Activated CD8-positive, alpha-beta memory T cell treated with anti-CD3 and anti-CD28 coated beads, Interleukin-2, amount 50 U/mL, for 24 hours (primary cell): ENCODE measurements at regions not wholly inside any gene's neighbourhood (a gene's known extent, or its start where the extent isn't known, plus 50 kb on each side); places are given as distances from the start of the nearest gene placed in this dataset.
A peak's percentile ranks its signal among the peaks of the same experiment; 100 is the strongest.
"Not testable (repeated sequence)": the region's sequence is repeated elsewhere in the genome, so short reads cannot be mapped to it uniquely, and the experiment has no call there.

Experiments
- DNase-seq: peaks from one replicate; pipeline ENCODE4 v3.0.0-alpha.2; 2020; ENCODE audit errors: extremely low read depth

DNA sequence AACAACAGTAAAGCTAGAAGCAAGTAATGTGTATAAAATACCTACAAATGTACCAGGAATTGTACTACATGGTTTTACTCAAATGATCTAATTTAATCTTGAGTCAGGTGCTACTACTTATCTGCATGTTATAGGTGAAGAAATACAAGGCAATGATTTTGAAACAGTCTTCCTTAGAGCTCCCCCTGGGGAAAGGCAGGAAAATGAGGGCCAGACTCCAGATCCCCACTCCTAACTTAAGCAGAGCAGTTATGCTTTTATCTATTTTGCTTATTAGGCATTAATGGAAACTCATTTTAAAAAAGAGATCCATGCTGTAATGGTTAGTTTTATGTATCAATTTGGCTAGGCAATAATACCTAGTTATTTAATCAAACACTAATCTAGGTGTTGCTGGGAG is 109.3 kb upstream of the CPSF6 start:
- no peak for DNase-seq

DNA sequence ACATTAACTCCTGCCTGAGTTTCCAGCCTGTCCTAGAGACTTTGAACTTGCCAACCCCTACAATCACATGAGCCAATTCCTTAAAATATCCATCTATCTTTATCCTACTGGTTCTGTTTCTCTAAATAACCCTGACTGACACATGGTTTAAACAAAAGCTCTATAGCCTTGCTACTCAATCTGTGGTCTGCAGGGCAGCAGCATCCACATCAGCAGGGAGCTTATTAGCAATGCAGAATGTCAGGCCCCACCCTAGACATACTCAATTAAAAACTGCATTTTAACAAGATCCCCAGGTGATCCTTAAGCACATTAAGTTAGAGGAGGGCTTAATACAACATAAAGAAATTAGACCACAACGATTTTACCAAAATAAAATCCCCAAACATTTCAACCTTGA is 108.3 kb upstream of the CPSF6 start:
- no peak for DNase-seq

DNA sequence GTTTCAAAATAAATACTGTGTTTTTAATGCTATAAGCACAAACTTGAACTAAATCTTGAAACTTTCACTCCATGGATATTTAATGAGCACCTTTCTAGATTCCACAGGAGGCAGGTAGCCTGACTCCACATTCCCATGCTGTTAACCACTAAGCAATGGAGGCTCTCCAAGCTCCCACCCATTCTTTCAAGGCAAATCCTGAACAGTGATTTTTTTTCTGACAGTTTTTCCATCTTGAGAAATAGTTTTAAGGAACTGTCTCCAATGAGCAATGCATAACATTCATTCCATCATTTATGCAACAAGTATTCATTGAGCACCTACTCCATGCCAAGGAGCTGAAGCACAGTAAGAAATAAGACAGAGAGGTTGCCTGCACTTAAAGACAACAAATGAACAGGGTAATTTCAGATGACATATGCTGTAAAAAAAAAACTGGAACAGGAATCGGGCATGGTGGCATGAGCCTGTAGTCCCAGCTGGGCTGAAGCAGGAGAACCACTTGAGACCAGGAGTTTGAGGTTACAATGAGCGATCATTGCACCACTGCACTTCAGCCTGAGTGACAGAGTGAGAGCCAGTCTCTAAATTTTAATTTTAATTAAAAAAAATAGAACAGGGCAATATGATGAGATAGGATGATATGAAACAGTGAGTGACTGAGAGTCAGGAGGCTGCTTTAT is 102.3 kb upstream of the CPSF6 start:
- no peak for DNase-seq

DNA sequence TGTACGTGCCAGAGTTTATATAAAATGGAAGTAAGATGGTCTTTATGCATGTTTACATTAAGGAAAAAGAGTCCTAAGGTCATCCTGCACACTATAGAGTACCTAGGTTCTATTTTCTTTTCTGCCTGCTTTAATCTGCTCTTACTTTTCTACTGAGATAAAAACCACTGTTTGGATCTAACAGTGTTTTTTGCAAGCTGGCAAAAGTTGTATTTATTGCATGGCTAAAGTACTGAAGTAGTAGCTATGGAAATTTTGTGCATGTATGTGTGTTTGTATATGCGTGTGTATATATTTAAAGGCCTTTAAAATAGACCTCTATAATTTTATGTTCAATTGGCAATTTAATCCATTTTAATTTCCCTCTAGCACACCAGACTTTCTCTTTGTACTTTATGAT is 98.3 kb upstream of the CPSF6 start:
- DNase-seq, result no peak

DNA sequence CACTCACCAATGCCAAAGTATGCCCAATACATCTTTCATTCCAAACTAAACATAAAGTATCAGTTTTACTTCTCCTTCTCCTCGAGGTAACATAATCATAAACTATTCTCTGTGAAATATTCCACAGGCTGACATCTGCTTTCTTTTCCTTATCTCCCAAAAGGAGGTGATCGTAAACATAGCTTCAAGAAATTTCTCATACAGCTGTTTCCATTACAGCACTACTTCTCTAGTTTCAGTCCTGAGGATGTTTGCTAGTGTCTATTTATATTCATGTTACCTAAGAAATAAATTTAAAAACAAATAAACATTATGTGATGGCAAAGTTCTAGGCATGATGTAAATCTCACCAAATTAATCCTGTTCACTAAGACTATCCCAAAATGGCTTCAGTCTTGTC is 90.1 kb upstream of the CPSF6 start:
- DNase-seq, result no peak

DNA sequence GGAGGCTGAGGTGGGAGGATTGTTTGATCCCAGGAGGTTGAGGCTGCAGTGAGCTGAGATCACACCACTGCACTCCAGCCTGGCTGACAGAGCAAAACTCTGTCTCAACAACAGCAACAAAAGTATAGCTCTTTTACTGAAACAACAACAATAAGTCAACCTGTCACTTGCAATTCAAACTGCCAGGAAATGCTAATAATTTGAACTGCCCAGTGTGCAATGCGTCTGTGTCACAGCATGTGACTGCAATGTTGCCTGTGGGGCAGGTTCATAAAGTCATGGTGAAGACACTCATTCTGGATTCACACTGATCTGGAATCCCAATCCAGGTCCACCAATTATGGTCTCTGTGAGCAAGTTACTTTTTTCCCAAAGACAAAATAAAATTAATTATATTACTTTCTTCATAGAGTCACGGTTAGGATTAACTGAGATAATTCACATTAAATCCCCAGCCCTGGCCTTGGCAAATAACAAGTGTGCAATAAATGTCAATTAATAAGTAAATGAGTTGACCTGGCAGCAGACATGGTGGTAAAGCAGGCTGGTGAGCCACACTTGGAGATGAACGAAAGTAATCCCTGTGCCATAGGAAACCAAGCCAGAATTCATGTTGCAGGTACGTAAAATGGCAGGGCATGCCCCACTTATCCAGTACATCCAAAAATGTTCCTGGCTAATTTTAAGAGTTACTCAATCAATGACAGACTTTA is 89.1 kb upstream of the CPSF6 start:
- no peak for DNase-seq

DNA sequence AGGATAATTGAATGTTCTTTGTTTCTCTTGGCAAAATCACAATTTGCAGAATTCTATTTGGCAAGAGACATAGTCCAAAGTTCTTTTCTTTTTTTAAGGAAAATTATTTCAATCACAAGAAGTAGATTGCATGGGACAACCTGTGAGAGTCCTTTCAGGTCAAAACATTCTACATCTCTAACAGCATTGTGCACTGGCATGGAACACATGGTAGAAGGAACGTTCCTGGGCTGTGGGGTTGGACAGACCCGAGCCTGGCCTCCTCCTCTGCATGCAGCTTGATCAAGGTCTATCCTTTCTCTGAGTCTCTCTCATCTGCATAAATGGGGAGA is 88.6 kb upstream of the CPSF6 start:
- no peak for DNase-seq

DNA sequence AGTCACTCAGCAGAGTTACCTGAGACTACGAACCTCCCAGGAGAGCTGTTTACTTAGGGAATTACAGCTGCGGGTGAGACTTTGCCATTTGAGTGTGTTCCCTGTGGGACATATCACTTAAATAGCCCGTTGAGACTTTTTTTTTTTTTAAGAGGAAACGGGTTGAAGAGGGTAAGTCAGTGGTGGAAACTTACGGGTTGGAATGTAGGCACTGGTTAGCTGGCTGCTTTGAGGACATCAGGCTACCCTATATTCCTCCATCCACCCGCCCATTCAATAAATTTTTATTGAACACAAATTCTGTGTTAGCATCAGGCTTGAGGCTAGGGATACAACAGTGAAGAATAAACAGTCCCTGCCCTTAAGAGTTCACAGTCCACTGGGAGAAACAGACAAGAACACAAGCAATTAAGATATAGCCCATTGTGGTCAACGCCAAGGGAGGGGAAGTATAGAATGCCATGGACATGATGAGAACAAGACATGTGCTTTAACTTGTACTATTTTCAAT is 88.1 kb upstream of the CPSF6 start:
- DNase-seq, result no peak

DNA sequence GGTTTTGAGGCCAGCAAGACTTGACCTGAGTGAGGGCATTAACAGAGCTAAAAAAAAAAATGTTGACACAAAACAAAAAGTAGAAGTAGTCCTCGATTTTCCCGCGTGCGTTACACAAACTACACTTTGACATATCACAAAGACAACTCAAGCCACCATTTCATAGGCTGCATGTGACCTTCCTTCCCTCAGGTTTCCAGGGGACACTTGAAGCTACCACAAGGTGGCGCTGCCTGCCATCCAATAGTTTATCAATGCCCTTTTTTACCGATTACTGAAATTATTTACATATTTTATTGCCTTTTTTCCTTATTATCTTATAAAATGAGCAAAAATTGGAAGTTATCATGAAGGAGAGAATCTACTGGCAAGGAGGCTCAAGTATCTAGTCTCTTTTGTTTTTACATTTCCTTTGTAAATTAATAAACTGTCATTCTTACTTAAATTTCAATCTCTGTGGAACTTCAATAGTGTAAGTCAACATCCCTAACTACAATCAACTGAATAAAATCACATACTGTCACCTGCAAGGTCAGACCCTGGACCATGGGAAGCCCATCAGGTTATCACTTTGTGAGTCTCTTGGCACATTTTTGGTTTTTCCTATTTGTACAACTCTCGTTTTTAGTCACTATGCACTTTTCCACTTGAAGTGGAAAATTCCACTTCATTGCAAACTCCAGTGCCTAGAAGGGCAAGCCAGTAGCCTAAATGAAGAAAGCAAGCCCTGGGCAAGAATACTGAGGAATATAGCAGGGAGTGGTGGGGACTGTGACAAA is 84.6 kb upstream of the CPSF6 start:
- DNase-seq, result peak; percentile 48

DNA sequence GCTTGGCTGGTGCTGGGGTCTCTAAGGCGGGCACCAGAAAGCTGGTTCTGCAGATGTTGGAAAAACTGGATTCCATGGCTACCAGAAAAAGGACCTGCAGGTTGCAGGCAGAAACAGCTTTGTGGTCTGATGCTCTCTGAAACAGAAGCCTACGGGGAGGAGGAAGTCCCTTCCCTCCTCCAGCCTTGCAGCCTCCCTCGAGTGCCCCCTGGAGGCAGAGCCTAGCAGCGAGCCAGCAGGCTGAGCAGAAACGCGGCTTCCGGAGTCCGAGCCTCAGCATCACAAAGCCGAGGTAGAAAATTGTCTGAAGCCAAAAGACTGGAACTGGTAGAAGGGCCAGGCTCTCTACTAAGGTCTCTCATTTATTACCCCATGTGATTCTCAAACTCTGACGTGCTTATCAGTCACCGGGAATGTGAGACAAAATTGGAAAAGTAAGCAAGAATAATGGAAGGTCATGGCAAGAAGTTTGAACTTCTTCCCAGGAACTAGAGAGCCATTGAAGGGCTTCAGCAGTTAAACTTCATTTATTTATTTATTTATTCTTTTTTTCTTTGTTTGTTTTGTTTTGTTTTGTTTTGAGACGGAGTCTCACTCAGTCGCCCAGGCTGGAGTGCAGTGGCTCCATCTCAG is 82.2 kb upstream of the CPSF6 start:
- peak; percentile 73 for DNase-seq

DNA sequence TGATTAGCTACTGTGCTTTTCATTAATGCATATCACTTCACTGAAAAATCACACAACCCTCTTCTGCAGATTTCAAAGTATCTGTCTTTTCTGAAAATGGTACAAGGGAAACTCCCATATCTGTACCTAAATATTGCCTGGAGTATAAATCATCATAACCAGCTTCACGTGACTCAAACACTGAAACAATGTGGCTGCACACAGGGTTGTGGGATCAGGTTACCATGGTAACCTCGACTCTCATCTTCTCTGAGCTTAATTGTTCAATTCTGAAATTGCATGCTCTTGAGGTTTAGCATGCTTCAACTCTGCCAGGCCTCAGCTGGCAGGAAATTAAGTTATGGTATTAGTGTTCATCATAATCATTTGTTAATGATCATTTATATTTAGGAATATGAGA is 77.5 kb upstream of the CPSF6 start:
- DNase-seq, result peak; percentile 8

DNA sequence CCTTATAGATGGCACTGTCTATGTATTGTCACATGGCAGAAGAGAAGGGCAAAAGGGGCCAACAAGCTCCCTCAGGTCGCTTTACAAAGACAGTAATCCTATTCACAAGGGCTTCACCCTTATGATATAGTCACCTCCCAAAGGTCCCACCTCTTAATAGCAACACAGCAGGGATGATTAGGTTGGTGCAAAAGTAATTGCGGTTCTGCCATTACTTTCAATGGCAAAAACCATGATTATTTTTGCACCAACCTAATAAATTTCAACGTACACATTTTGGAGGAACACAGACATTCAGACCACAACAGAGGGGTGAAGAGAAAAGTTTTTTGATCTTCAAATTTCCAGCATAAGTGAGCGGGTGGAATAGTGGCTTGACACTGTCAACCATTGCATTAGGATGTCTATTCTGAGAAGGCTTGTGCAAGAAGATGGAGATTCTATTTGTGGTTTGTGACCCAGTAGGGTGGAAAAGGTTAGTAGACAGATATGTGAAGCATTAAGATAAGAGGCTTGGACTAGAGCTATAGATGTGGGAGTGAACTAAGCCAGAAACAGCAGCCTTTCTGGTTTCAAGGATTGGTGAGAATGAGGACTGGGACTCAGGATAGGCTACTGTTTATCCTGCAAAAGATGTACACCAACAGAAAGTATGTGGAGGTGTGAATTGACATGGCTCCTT is 75.5 kb upstream of the CPSF6 start:
- no peak for DNase-seq

DNA sequence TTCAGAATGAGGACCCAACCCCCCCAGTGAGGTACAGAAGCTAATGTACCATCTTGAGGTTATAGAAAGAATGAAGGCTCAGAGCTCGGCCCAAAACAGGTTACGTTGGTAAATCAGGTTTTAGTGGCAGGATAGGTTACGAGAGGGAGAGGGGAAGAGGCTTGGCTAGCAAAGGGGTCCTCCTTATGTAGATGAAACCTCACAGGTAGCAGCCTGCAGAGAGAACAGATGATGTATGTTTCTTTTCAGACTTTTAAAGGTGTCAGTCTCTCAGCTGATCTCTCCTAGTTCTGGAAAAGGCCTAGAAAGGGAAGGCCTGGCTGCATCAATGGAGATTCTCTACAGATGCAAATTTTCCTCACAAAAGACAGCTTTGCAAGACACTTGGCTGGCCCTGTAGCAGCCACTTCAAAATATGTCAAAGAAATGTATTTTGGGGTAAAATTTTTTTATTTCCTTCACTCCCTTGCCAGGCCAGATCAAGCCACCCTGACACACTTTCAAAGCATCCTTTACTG is 71.7 kb upstream of the CPSF6 start:
- DNase-seq, result no peak

DNA sequence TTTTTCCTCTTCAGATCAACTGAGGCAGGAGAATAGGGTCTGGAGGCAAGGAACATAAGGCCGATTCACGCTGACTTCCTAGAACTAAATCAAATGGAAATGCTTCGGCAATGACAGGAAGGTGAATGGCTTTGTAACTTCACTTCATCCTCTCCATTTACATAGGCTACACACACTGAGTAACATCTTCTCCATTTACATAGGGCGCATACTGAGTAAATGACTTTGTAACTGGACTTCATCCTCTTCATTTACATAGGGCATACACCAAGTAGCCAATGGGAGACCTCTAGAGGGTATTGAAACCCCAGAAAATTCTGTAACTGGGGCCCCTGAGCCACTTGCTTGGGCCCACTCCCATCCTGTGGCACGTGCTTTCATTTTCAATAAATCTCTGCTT is 71.0 kb upstream of the CPSF6 start:
- DNase-seq, result no peak

DNA sequence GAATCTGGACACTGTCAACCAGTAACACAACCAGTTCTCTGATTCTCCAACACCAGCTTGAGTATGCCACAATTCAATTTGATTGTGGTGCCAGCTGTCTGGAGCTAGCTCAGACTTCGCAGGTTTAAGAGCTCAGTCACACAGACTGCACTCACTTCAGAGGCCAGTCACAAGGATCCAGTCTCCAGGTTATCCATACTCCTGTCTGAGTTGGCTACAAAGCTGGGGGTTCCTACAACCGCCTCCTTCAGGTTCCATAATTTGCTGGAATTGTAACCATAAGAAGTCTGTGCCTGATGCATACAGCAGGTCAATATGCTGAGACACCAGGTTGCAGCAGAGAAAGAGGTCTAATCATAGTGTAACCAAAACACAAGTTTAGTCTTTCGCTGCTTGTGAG is 70.5 kb upstream of the CPSF6 start:
- no peak for DNase-seq

DNA sequence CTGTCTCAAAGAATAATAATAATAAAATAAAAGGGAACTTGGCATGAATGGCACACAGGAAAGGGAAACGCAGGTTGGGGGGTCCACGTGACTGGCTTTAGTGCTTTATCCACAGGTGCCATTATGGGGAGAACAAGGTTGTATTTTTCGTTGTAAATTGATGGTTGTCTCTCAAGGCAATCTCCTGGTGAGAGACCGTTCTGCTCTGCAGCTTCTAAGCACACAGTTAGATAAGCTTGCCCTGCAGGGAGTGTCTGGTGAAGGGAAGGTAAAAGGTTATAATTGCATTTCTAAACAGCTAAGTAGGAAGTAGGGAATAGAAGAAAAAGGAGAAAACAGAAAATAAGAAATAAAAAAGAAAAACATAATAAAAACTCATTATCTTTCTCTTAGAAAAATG is 69.1 kb upstream of the CPSF6 start:
- no peak for DNase-seq

DNA sequence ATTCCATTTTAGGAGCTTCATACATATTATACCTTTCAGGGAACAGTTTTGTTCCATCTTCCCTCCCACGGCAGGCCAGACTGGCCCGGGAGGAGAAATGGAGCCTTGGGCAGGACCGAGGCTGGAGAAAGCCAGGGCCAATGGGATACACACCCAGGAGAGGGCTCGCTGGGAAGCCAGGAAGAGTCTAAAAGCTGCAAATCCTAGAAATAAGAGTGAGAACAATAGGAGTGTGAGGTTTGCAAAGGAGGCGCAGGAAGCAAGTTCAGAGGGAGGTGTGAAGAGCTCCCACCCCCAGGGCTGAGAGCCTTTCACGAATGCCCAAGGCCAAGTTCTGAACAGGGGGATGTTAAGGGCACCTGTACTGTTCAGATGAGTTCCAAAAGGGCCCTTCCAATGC is 67.5 kb upstream of the CPSF6 start:
- no peak for DNase-seq

DNA sequence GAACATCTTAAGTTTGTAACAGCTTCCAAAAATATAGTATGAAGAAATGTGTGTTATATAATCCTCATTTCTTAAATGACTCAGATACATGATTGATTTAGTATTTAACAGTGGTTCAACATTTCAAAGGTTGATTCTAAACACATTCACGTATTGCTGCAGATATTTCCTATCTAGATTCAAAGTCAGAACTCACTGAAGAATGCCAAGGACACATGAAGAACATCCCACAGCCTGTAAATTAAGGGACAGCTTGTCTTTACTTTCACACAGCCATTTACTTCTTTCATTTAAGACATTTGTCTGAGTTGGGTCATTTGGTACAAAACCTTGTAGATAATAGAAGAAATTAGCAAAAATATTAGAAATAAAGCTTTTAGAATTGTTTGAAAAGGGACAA is 66.9 kb upstream of the CPSF6 start:
- DNase-seq, result no peak

DNA sequence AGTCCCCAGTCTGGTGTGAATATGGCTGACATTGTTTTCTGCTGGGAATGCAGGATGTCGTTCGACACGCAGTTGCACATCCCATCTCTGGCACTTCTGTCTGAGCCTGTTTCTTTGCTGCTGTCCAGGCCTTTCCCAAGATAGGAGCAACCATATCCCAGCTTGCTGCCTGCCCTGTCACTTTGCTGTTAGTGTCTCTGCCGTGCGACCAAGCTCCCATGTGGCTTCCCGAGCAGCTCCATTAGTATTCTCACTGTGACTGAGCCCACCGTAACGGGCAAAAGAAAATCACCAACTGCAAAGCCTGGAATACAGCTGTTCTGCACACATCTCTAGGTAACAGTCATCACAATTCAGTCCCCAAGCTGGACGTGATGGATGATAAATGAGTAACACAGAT is 66.0 kb upstream of the CPSF6 start:
- DNase-seq, result no peak

DNA sequence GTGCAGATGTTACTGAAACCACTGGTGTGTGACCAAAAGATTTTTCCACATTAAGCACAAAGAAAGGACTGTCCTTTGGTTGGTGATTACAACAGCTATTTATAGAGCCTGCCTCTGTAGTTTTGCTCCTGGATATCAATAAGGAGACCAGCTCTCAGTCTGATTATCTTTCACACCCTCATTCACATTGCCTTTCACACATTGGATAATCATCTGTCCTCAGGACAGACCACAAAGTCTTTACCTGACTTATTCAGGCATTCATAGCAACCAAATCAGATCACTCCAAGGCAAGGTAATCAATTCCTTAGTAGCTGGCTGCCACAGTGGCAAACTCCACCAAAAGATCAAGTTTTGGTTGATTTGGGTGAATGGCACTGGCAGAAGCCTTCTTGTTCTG is 59.6 kb upstream of the CPSF6 start:
- DNase-seq, result no peak

DNA sequence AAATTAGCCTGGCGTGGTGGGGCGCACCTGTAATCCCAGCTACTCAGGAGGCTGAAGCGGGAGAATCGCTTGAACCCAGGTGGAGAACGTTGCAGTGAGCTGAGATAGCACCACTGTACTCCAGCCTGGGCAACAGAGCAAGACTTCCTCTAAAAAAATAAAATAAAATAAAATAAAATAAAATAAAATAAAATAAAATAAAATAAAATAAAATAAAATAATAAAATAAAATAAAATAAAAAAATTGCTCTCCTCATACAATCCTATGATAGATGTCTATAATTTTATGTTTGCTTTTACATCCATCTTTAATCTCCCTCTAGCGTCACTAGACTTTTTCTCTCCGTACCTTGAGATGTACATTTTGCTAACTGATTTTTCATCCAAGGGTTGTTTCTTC is 51.8 kb upstream of the CPSF6 start:
- DNase-seq, result not testable (repeated sequence)
